Ectodermal cell (in vitro differentiated cells): ENCODE measurements at regions not wholly inside any gene's neighbourhood (a gene's known extent, or its start where the extent isn't known, plus 50 kb on each side); places are given as distances from the start of the nearest gene placed in this dataset.
A peak's percentile ranks its signal among the peaks of the same experiment; 100 is the strongest.

Experiments
- H3K27ac ChIP-seq: 2 replicates; pipeline ENCODE4 v1.7.0; 2013; ENCODE audit warnings: mild to moderate bottlenecking, low read depth, low read length; ENCODE audit not compliant: insufficient read depth, poor library complexity, severe bottlenecking
- H3K27me3 ChIP-seq: 2 replicates; pipeline ENCODE4 v1.7.0; 2013; ENCODE audit warnings: mild to moderate bottlenecking, low read length; ENCODE audit not compliant: insufficient read depth, control insufficient read depth, poor library complexity, severe bottlenecking
- H3K36me3 ChIP-seq: one replicate; pipeline ENCODE4 v1.7.0; 2013; ENCODE audit warnings: low read length; ENCODE audit not compliant: control insufficient read depth, insufficient read depth
- H3K4me1 ChIP-seq: one replicate; pipeline ENCODE4 v1.7.0; 2013; ENCODE audit warnings: low read length; ENCODE audit not compliant: control insufficient read depth, insufficient read depth
- H3K4me3 ChIP-seq: 2 replicates; pipeline ENCODE4 v1.7.0; 2013; ENCODE audit warnings: low read depth, low read length, control low read depth; ENCODE audit not compliant: insufficient read depth
- H3K9me3 ChIP-seq: 2 replicates; pipeline ENCODE4 v1.7.0; 2013; ENCODE audit warnings: mild to moderate bottlenecking, low read length, moderate library complexity; ENCODE audit not compliant: control insufficient read depth
- WGBS, 2 experiments: methylation state at CpG; one replicate each; pipeline ENCODE4 v1.1.7; 2013; ENCODE audit warnings: missing lambda C conversion rate in 2 of 2; 5-methylcytosine and 5-hydroxymethylcytosine counted together

DNA sequence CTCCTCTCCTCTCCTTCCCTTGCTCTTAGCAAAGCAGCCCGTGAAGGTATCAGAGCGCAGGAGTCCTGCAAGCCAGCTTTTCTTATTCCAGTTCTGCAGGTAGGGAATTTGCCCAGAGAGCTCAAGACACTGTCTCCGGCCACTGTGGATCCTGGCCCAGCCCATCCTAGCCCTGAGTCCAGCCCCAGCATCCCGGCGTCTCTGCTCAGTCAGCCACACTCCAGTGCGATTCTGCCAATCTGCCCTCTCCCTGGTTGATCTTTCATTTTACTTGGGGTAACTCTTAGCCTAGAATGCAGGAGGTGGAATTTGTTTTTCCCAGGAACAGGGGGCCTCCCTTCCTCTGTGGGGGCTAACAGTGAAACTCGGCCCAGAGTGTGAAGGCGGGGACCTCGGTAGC lies 176.9 kb upstream of the GSE1 start:
- Histone ChIP-seq H3K9me3 (no peaks in the 10 kb centered on the region), H3K4me3 (no peak overlapping the region), H3K36me3 (no peaks in the 10 kb centered on the region), H3K27me3 (peaks cover 17% of the 10 kb centered on the region), H3K4me1 (peaks cover 46% of the 10 kb centered on the region), H3K27ac (peak overlapping the region; percentile 26)
- 47 to 52% methylated on average over 9 of the region's 9 CpGs for WGBS, 2 experiments

DNA sequence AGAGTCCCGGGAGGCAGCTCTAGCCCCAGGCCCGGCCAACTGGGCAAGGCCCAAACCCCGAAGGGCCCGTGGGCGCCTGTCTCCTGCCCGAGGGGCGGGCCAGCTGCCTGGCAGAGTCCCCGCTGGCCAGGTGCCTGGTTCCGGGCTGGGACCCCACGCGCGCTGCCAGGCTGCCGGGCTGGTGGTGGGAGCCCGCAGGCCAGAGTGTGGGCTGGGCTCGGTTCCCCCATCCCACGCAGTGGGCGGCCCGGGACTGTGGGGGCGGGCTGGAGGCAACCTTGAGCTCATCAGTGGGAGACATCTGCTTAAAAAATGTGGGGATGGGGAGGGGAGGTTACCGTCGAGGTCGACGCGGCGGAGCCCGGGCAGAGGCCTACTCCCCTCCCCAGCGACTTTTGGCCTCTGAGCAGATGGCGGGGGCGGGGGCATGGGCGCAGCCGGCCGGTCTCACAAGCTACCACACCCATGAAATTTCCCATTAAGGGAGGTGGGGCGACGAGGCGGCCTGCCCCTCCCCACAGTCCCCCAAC lies 176.4 kb upstream of the GSE1 start:
- Histone ChIP-seq H3K27me3 (peaks cover 17% of the 10 kb centered on the region), H3K4me1 (peaks cover 46% of the 10 kb centered on the region)
- 15 to 18% methylated on average over 35 of the region's 35 CpGs for WGBS, 2 experiments

DNA sequence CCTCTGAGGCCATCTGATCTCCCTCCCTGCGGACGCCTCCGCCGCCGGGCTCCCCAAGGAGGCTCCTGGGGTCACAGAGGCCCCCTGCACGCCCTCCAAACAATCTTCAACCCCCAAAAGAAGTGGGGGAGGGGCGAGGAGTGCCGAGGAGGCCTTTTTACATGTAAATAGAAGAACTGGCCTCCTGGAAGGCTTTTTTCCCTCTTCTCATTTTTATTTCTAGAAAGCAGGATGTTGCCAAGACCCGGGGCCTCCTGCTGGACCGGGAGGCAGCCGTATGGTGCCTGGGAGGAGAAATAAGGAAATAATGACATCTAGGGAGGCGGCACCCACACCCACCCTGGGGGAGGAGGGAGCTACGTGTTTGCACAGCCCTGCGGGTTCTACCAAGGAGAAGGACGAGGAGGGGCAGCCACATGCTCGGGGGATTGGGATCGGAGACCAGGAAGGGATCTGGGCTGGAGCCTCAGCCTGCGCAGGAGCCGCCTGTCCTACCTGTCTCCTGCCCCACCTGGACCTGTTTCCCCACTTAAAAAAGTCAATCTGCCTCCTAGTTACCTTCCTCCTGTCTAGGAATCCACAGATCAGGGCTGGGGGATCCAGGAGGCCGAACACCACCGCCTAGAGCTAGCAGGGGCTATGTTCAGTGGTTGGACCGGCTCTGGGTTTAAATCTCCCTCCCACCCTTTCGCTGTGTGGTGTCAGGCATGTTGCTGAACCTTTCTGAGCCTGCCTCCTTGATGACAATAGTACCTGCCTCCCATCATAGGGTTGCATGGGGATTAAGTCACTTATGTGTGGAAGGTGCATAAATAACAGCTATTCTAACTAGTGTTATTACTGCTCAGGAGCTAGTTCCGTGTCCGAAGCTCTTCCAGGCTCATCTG lies 175.7 kb upstream of the GSE1 start:
- Histone ChIP-seq H3K27me3 (peaks cover 17% of the 10 kb centered on the region), H3K9me3 (no peaks in the 10 kb centered on the region), H3K4me3 (no peak overlapping the region), H3K27ac (no peak overlapping the region), H3K4me1 (peaks cover 46% of the 10 kb centered on the region), H3K36me3 (no peaks in the 10 kb centered on the region)
- 16 to 17% methylated on average over 24 to 25 of the region's 25 CpGs for WGBS, 2 experiments

More for the DNA sequence above, 176.4 kb upstream of the GSE1 start:
- Histone ChIP-seq H3K36me3 (no peaks in the 10 kb centered on the region), H3K27ac (no peak overlapping the region), H3K4me3 (no peak overlapping the region), H3K9me3 (no peaks in the 10 kb centered on the region)

DNA sequence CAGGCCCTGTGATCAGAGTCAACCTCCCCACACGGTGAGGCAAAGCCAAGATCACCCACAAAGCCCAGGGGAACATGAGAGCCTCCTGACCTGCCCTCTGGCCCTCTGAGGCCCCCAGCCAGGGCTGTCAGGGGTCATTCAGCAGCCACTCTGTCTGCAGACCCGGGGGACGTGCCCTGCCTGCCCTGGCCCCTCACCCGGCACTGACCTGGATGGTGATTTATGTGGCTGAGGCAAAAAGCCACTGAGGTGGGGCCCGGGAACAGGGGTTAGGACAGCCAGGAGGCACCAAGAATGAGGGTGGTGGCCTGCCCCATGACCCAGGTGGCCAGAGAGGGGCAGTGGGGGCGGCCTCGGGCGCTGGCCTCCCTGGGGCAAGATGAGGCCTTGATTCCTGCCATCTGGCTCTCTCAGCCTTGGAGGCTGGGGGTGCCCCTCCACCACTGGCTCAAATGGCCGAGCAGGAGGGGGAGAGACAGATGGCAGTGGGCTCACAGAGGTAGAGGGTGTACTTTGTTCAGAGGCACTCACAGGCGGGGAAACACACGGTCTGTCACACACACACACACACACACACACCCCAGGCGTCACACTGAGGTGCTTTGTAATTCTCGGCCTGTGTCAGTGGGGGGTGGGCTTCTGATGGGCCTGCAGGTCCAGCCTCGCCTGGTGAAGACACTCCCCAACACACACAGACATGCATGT lies 174.0 kb upstream of the GSE1 start:
- no peak overlapping the region for H3K4me3 ChIP-seq
- H3K36me3 ChIP-seq, result no peaks in the 10 kb centered on the region
- H3K27me3 ChIP-seq, result peaks cover 17% of the 10 kb centered on the region
- no peaks in the 10 kb centered on the region for H3K9me3 ChIP-seq
- H3K4me1 ChIP-seq, result peaks cover 48% of the 10 kb centered on the region
- 74 to 75% methylated on average over 11 to 14 of the region's 14 CpGs for WGBS, 2 experiments
- no peak overlapping the region for H3K27ac ChIP-seq

DNA sequence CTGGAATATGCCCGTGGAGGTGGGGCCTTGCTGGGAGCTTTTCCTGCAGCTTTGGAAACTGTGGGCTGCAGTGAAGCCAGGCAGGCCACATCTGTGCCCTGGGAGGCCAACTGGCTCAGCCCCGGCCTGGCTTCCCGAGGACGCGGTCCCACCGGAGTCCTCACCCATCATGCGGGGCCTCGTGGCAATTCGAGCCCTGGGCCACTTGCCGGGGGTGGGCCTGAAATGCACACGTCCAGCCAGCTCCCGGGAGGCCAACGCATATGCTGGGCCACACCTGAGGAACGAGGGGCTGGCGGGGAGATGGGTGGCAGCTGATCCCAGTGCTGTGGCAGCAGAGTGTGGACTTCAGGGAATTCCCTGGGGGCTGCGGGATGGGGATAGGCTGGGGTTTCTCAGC lies 172.4 kb upstream of the GSE1 start:
- Histone ChIP-seq H3K27ac (no peak overlapping the region), H3K36me3 (no peaks in the 10 kb centered on the region), H3K4me3 (no peak overlapping the region), H3K4me1 (peaks cover 52% of the 10 kb centered on the region), H3K27me3 (peaks cover 22% of the 10 kb centered on the region), H3K9me3 (no peaks in the 10 kb centered on the region)
- WGBS, 2 experiments, result 92 to 93% methylated on average over 16 of the region's 16 CpGs

DNA sequence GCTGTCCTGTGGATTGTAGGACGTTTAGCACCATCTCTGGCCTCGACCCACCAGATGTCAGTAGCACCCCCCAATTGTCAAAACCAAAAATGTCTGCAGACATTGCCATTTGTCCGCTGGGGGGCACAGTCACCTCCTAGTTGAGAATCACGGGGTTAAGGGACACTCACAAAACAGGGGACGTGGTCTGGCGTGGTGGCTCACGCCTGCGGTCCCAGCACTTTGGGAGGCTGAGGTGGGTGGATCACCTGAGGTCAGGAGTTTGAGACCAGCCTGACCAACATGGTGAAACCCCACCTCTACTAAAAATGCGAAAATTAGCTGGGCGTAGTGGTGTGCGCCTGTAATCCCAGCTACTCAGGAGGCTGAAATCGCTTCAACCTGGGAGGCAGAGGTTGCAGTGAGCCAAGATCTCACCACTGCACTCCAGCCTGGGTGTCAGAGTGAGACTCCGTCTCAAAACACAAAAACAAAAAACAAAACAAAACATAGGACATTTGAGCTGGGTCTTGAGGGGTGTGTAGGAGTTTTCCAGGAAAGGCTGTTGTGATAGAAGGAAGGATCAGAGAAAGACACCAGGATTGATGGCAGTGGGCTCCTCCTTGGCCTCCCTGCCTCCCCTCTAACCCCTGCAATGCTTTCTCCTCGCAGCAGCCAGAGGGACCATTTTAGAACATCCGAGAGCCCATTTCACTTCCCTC lies 171.8 kb upstream of the GSE1 start:
- Histone ChIP-seq H3K4me3 (no peak overlapping the region), H3K4me1 (peaks cover 47% of the 10 kb centered on the region), H3K36me3 (no peaks in the 10 kb centered on the region), H3K27me3 (peaks cover 22% of the 10 kb centered on the region), H3K27ac (no peak overlapping the region), H3K9me3 (no peaks in the 10 kb centered on the region)
- 87 to 90% methylated on average over 14 to 15 of the region's 15 CpGs for WGBS, 2 experiments

DNA sequence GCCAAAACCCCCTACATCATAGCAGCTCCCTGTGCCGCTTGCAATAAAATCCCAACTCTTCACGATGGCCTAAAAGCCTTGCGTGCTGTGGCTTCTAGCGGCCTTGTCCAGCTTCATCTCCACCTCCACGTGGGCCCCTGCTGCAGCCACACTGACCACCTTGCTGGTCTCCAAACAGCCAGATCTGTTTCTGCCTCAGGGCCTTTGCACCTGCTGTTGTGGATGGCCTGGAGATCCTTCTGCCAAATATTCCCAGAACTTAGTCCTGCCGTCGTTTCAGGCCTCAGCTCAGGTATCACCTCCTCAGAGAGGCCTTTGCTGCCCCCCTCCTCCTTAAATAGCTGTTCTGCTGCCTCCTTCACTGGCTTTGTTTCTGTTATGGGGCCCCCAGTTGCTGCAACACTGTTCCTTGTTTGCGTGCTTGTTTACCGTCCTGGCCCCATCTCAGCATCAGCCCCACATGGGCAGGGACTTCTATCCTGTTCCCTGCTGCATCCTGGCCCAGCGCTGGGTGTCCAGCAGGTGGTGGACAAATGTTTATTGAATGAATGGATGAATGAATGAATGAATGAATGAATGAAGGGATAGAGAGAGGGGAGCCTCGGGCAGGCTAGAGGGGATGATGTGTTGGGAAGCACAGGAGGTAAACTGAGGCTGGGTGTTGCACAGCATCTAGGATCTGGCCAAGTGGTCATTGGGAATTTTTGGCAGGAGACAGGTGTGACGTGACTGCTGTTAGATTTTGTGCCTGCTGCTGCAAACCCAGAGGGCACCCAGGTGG lies 171.0 kb upstream of the GSE1 start:
- WGBS, 2 experiments, result 92 to 95% methylated on average over 12 of the region's 12 CpGs
- H3K27ac ChIP-seq, result no peak overlapping the region
- H3K36me3 ChIP-seq, result no peaks in the 10 kb centered on the region
- H3K27me3 ChIP-seq, result peaks cover 22% of the 10 kb centered on the region
- peaks cover 40% of the 10 kb centered on the region for H3K4me1 ChIP-seq
- H3K9me3 ChIP-seq, result no peaks in the 10 kb centered on the region
- no peak overlapping the region for H3K4me3 ChIP-seq

DNA sequence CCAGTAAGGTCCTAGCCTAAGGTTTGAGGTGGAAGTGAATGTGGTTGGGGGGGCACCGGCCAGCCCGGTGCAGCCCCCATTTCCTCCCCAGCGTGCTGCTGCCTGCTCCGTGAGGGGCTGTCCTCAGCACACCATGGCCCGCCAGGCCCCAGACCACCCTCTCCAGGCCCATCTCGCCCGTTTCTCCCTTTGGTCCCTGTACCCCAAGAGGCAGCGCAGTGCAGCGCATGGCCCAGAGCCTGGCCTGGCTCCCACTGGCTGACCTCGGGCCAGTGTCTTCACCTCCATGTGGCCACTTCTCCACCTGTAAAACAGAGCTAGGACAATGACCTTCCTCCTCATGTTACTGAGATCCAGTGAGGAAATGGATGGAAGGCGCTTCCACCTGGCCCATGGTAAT lies 170.0 kb upstream of the GSE1 start:
- no peaks in the 10 kb centered on the region for H3K36me3 ChIP-seq
- no peak overlapping the region for H3K27ac ChIP-seq
- peaks cover 29% of the 10 kb centered on the region for H3K4me1 ChIP-seq
- H3K27me3 ChIP-seq, result peaks cover 11% of the 10 kb centered on the region
- H3K4me3 ChIP-seq, result no peak overlapping the region
- no peaks in the 10 kb centered on the region for H3K9me3 ChIP-seq
- 92 to 93% methylated on average over 11 of the region's 11 CpGs for WGBS, 2 experiments

DNA sequence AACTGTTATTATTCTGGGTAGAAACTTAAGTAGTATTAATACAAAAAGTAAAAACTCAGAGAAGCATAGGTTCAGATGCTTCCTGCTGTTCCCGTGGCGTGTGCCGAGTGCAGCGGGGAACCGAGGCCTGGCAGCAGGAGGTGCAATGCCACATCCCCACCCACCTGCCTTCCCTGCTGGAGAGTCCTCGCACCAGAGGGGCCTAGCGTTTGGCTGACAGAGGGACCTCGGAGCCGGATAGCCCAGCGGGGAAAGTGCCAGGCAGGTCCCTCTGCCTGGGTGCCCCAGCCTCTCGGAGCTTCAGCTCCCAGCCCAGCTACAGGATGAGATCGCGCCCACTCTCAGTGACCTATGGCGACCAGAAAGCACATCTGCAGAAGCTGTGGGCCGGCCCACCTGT lies 169.6 kb upstream of the GSE1 start:
- Histone ChIP-seq H3K27me3 (peaks cover 7% of the 10 kb centered on the region), H3K4me1 (peaks cover 26% of the 10 kb centered on the region), H3K4me3 (no peak overlapping the region), H3K36me3 (no peaks in the 10 kb centered on the region), H3K27ac (no peak overlapping the region), H3K9me3 (no peaks in the 10 kb centered on the region)
- WGBS, 2 experiments, result 89 to 92% methylated on average over 15 of the region's 15 CpGs
